ENCODE measurements at regions not wholly inside any gene's neighbourhood (a gene's known extent, or its start where the extent isn't known, plus 50 kb on each side); places are given as distances from the start of the nearest gene placed in this dataset.
"Not testable (repeated sequence)": the region's sequence is repeated elsewhere in the genome, so short reads cannot be mapped to it uniquely, and the experiment has no call there.

GRCh38 chr6:28609672-28610071 lies 84.0 kb downstream of the GPX5 start:
- no peak for DNase-seq
- peaks cover 4% of the 10 kb centered on the region for H3K9me3 Mint-ChIP-seq
- POLR2A ChIA-PET = interaction anchor here (0.8 kb wide), 1 partner anchor 802 kb away, joined by 3 read pairs; a partner anchor contains a TSS
- CTCF ChIA-PET = no interaction called here
- no peak for ATAC-seq (ENCODE audit: low read depth)
- H3K27me3 Mint-ChIP-seq = peaks cover 47% of the 10 kb centered on the region
- H3K4me1 Mint-ChIP-seq = peaks cover 5% of the 10 kb centered on the region
- H3K36me3 Mint-ChIP-seq (ENCODE audit: low read depth) = no peaks in the 10 kb centered on the region
- no peak overlapping the region for H3K4me3 Mint-ChIP-seq
- intact Hi-C loops (cut with micrococcal nuclease) = no loop called here
- no peak overlapping the region for H3K27ac Mint-ChIP-seq
- TF ChIP-seq CTCF (IDR thresholded peaks at IDR 0.05) = no peak

GRCh38 chr6:28615616-28615954 lies 89.9 kb downstream of the GPX5 start:
- ChIA-PET POLR2A (no interaction called here), CTCF (no interaction called here)
- Mint-ChIP-seq H3K27ac (no peak overlapping the region), H3K4me3 (no peak overlapping the region), H3K4me1 (no peaks in the 10 kb centered on the region), H3K27me3 (peaks cover 38% of the 10 kb centered on the region), H3K36me3 (ENCODE audit: low read depth) (no peaks in the 10 kb centered on the region), H3K9me3 (peaks cover 4% of the 10 kb centered on the region)
- ATAC-seq (ENCODE audit: low read depth) (no peak), DNase-seq (no peak)
- intact Hi-C loops (cut with micrococcal nuclease) = no loop called here
- TF ChIP-seq CTCF (IDR thresholded peaks at IDR 0.05) = no peak

GRCh38 chr6:28615955-28616747 lies 90.5 kb downstream of the GPX5 start:
- Mint-ChIP-seq H3K9me3 (peaks cover 4% of the 10 kb centered on the region), H3K36me3 (ENCODE audit: low read depth) (no peaks in the 10 kb centered on the region), H3K4me1 (no peaks in the 10 kb centered on the region), H3K27ac (no peak overlapping the region), H3K4me3 (no peak overlapping the region), H3K27me3 (peaks cover 40% of the 10 kb centered on the region)
- DNase-seq (no peak), ATAC-seq (ENCODE audit: low read depth) (no peak)
- ChIA-PET POLR2A (no interaction called here), CTCF (interaction anchor here (0.6 kb wide), 1 partner anchor 474 kb away, joined by 4 read pairs; no protein-coding TSS in a partner anchor)
- intact Hi-C loops (cut with micrococcal nuclease) = no loop called here
- no peak for TF ChIP-seq CTCF (IDR thresholded peaks at IDR 0.05)

GRCh38 chr6:28618898-28619555 lies 93.3 kb downstream of the GPX5 start:
- intact Hi-C loops (cut with micrococcal nuclease) = no loop called here
- no peak overlapping the region for H3K27ac Mint-ChIP-seq
- no peaks in the 10 kb centered on the region for H3K4me1 Mint-ChIP-seq
- peaks cover 38% of the 10 kb centered on the region for H3K27me3 Mint-ChIP-seq
- no peak for ATAC-seq (ENCODE audit: low read depth)
- ChIA-PET POLR2A (no interaction called here), CTCF (no interaction called here)
- TF ChIP-seq CTCF (IDR thresholded peaks at IDR 0.05) = no peak
- H3K4me3 Mint-ChIP-seq = no peak overlapping the region
- DNase-seq = no peak
- peaks cover 5% of the 10 kb centered on the region for H3K9me3 Mint-ChIP-seq
- no peaks in the 10 kb centered on the region for H3K36me3 Mint-ChIP-seq (ENCODE audit: low read depth)

- CTCF ChIA-PET; H3K9me3 Mint-ChIP-seq; H3K27ac Mint-ChIP-seq; ATAC-seq (ENCODE audit: low read depth); H3K4me3 Mint-ChIP-seq; POLR2A ChIA-PET; intact Hi-C loops (cut with micrococcal nuclease); DNase-seq; H3K36me3 Mint-ChIP-seq (ENCODE audit: low read depth); H3K4me1 Mint-ChIP-seq: not testable (repeated sequence)
- H3K27me3 Mint-ChIP-seq = peaks cover 31% of the 10 kb centered on the region
These were observed 95.6 kb downstream of the GPX5 start for GRCh38 chr6:28621268-28621667.

- DNase-seq; H3K36me3 Mint-ChIP-seq (ENCODE audit: low read depth); ATAC-seq (ENCODE audit: low read depth); H3K4me3 Mint-ChIP-seq; intact Hi-C loops (cut with micrococcal nuclease); POLR2A ChIA-PET; H3K4me1 Mint-ChIP-seq; CTCF ChIA-PET; H3K27ac Mint-ChIP-seq: not testable (repeated sequence)
- Mint-ChIP-seq H3K9me3 (peaks cover 11% of the 10 kb centered on the region), H3K27me3 (peaks cover 24% of the 10 kb centered on the region)
These were observed 97.6 kb downstream of the GPX5 start for GRCh38 chr6:28623242-28623641.

GRCh38 chr6:28626386-28626785 lies 100.7 kb downstream of the GPX5 start:
- H3K36me3 Mint-ChIP-seq (ENCODE audit: low read depth); H3K4me3 Mint-ChIP-seq; POLR2A ChIA-PET; H3K27ac Mint-ChIP-seq; H3K4me1 Mint-ChIP-seq; CTCF ChIA-PET; ATAC-seq (ENCODE audit: low read depth); DNase-seq; intact Hi-C loops (cut with micrococcal nuclease): not testable (repeated sequence)
- H3K27me3 Mint-ChIP-seq = peaks cover 14% of the 10 kb centered on the region
- peaks cover 11% of the 10 kb centered on the region for H3K9me3 Mint-ChIP-seq

Measured in activated B cell treated with CpG ODN at 0.5 μM for 24 hours (primary cell).